ENCODE measurements at regions not wholly inside any gene's neighbourhood (a gene's known extent, or its start where the extent isn't known, plus 50 kb on each side); places are given as distances from the start of the nearest gene placed in this dataset.

DNA sequence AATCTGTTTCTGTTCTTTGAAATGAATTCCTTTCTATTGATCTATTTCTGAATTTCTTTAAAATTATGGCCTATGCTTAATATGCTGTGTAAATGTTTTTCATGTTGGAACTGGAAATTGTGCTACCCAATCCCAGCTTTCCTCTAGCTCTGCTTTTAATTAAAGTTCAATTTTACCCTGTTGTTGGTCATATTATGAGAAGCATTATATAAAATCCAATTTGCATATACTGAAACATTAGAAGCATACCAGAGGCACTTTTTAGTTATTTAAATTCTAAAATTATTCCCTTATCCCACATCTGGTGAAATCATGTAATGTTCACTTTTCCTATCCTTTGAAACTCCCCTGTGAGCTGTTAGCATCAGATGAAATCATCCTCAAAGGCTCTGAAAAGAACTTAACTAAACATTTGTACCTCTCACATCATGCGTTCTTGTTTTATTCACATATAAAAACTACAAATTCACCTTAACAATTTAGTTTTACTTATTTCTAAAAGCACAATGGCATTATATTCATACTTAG lies 160.6 kb upstream of the COL21A1 start:
- no peak overlapping the region for H3K4me3 ChIP-seq (ENCODE audit: low read length)
- TF ChIP-seq, protein P1, sequence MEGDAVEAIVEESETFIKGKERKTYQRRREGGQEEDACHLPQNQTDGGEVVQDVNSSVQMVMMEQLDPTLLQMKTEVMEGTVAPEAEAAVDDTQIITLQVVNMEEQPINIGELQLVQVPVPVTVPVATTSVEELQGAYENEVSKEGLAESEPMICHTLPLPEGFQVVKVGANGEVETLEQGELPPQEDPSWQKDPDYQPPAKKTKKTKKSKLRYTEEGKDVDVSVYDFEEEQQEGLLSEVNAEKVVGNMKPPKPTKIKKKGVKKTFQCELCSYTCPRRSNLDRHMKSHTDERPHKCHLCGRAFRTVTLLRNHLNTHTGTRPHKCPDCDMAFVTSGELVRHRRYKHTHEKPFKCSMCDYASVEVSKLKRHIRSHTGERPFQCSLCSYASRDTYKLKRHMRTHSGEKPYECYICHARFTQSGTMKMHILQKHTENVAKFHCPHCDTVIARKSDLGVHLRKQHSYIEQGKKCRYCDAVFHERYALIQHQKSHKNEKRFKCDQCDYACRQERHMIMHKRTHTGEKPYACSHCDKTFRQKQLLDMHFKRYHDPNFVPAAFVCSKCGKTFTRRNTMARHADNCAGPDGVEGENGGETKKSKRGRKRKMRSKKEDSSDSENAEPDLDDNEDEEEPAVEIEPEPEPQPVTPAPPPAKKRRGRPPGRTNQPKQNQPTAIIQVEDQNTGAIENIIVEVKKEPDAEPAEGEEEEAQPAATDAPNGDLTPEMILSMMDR (IDR thresholded peaks at IDR 0.05; ENCODE audit: insufficient read depth, low read depth, low read length, missing control alignments) = no peak
- DNase-seq (ENCODE audit: low read depth) = no peak

GRCh38 chr6:56406276-56407269 lies 159.2 kb upstream of the COL21A1 start:
- DNase-seq (ENCODE audit: low read depth) = no peak
- no peak overlapping the region for H3K4me3 ChIP-seq (ENCODE audit: low read length)
- TF ChIP-seq, protein P1 (IDR thresholded peaks at IDR 0.05; ENCODE audit: insufficient read depth, low read depth, low read length, missing control alignments) = no peak

DNA sequence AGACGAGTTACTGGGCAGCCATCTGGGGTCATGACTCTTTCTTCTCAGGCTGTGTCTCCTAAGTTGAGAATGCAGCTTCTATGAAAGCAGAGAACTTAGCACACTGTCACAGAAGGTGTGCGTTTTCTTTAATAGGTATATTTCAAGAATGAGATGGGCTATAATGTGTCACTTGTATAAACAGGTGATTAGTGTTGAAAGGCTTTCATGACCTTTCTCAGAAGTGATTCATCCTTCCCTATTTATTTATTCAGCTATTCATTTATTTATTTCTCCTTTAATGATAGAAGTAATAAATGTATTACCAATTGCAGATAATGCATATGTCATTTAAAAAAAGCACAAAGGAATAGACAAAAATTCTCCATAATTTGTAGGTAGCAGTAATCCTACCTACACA lies 157.2 kb upstream of the COL21A1 start:
- TF ChIP-seq, protein P1 (IDR thresholded peaks at IDR 0.05; ENCODE audit: insufficient read depth, low read depth, low read length, missing control alignments) = no peak
- H3K4me3 ChIP-seq (ENCODE audit: low read length) = no peak overlapping the region
- no peak for DNase-seq (ENCODE audit: low read depth)

DNA sequence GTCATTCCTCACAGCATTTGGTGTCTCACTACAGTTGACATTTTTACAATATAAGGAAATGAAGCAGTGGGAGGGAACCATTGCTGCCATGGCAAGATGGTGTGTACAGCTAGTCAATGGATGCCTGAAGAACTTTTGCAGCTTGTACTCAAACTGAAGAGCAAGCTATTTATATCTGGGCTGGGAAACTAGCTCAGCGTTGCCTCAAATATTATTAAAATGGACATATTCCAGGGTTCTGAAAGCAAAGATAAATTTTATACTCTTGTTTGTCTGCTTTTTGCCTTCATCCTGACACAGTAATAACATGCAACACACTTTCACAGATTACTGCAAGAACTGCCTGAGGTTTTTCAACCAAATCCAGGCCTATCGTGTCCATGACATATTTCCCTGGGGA lies 156.4 kb upstream of the COL21A1 start:
- DNase-seq (ENCODE audit: low read depth) = no peak
- TF ChIP-seq, protein P1 (IDR thresholded peaks at IDR 0.05; ENCODE audit: insufficient read depth, low read depth, low read length, missing control alignments) = no peak
- H3K4me3 ChIP-seq (ENCODE audit: low read length) = no peak overlapping the region

GRCh38 chr6:56401477-56402070 lies 154.2 kb upstream of the COL21A1 start:
- DNase-seq (ENCODE audit: low read depth) = no peak
- TF ChIP-seq, protein P1 (IDR thresholded peaks at IDR 0.05; ENCODE audit: insufficient read depth, low read depth, low read length, missing control alignments) = no peak
- H3K4me3 ChIP-seq (ENCODE audit: low read length) = no peak overlapping the region

GRCh38 chr6:56400273-56400672 lies 152.9 kb upstream of the COL21A1 start:
- TF ChIP-seq, protein P1 (IDR thresholded peaks at IDR 0.05; ENCODE audit: insufficient read depth, low read depth, low read length, missing control alignments) = no peak
- no peak for DNase-seq (ENCODE audit: low read depth)
- no peak overlapping the region for H3K4me3 ChIP-seq (ENCODE audit: low read length)
